ENCODE measurements at regions not wholly inside any gene's neighbourhood (a gene's known extent, or its start where the extent isn't known, plus 50 kb on each side); places are given as distances from the start of the nearest gene placed in this dataset.

- TF ChIP-seq FOXM1 (IDR thresholded peaks at IDR 0.05; ENCODE audit: low read depth): no peak
- TF ChIP-seq FOSL2 (IDR thresholded peaks at IDR 0.05; ENCODE audit: borderline replicate concordance, low read depth): no peak
- TF ChIP-seq TAF1 (IDR thresholded peaks at IDR 0.05; ENCODE audit: borderline replicate concordance, low read depth, low read length): no peak
- TF ChIP-seq, protein P1, sequence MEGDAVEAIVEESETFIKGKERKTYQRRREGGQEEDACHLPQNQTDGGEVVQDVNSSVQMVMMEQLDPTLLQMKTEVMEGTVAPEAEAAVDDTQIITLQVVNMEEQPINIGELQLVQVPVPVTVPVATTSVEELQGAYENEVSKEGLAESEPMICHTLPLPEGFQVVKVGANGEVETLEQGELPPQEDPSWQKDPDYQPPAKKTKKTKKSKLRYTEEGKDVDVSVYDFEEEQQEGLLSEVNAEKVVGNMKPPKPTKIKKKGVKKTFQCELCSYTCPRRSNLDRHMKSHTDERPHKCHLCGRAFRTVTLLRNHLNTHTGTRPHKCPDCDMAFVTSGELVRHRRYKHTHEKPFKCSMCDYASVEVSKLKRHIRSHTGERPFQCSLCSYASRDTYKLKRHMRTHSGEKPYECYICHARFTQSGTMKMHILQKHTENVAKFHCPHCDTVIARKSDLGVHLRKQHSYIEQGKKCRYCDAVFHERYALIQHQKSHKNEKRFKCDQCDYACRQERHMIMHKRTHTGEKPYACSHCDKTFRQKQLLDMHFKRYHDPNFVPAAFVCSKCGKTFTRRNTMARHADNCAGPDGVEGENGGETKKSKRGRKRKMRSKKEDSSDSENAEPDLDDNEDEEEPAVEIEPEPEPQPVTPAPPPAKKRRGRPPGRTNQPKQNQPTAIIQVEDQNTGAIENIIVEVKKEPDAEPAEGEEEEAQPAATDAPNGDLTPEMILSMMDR (IDR thresholded peaks at IDR 0.05): no peak
- TF ChIP-seq RAD21 (IDR thresholded peaks at IDR 0.05; ENCODE audit: low read length): no peak
- TF ChIP-seq MAX (IDR thresholded peaks at IDR 0.05; ENCODE audit: low read depth): no peak
- no peak for TF ChIP-seq EZH2phosphoT487 (IDR thresholded peaks at IDR 0.05; ENCODE audit: borderline replicate concordance, low read depth)
- no peak for TF ChIP-seq EP300 (IDR thresholded peaks at IDR 0.05; ENCODE audit: borderline replicate concordance in 1 of 2, low read depth in 1 of 2, low read length in 1 of 2)
- TF ChIP-seq ZBTB33 (IDR thresholded peaks at IDR 0.05; ENCODE audit: borderline replicate concordance, low read depth): no peak
- TF ChIP-seq GABPA (IDR thresholded peaks at IDR 0.05; ENCODE audit: low read depth): no peak
These were observed 250.8 kb downstream of the SOX4 start for GRCh38 chr6:21844120-21844917.
